NT2/D1 (cell line): ENCODE measurements at regions not wholly inside any gene's neighbourhood (a gene's known extent, or its start where the extent isn't known, plus 50 kb on each side); places are given as distances from the start of the nearest gene placed in this dataset.
"Not testable (repeated sequence)": the region's sequence is repeated elsewhere in the genome, so short reads cannot be mapped to it uniquely, and the experiment has no call there.

Experiments
- DNase-seq: peaks from one replicate; pipeline ENCODE4 v3.0.0-alpha.2; 2011; ENCODE audit warnings: low read depth, low spot score
- H3K27me3 ChIP-seq: 2 replicates; pipeline ENCODE4 v1.6.0; 2011; ENCODE audit warnings: mild to moderate bottlenecking; ENCODE audit not compliant: insufficient read length, insufficient read depth
- H3K36me3 ChIP-seq: 2 replicates; pipeline ENCODE4 v1.6.1; 2011; ENCODE audit warnings: mild to moderate bottlenecking, low read length, mixed read lengths; ENCODE audit not compliant: insufficient read depth, insufficient read length
- H3K4me1 ChIP-seq: 2 replicates; pipeline ENCODE4 v1.5.1; 2011; ENCODE audit not compliant: insufficient read depth, insufficient read length
- H3K4me3 ChIP-seq: 2 replicates; pipeline ENCODE4 v1.5.1; 2011; ENCODE audit warnings: low read depth; ENCODE audit not compliant: insufficient read length
- H3K9ac ChIP-seq: 2 replicates; pipeline ENCODE4 v1.6.0; 2011; ENCODE audit warnings: low read depth; ENCODE audit not compliant: insufficient read length
- H3K9me3 ChIP-seq: 2 replicates; pipeline ENCODE4 v1.5.1; 2011; ENCODE audit warnings: mild to moderate bottlenecking, low read length; ENCODE audit not compliant: insufficient read depth
- SUZ12 ChIP-seq: IDR thresholded peaks from 2 replicates; pipeline ENCODE4 v1.6.1; 2011; ENCODE audit not compliant: insufficient read length, insufficient read depth; ENCODE audit errors: extremely low read depth
- YY1 ChIP-seq: IDR thresholded peaks from 2 replicates; pipeline ENCODE4 v1.6.1; 2011; ENCODE audit not compliant: insufficient read length, insufficient read depth
- ZNF274 ChIP-seq: IDR thresholded peaks from 2 replicates; pipeline ENCODE4 v1.6.1; 2011; ENCODE audit warnings: mild to moderate bottlenecking, low read depth, low read length

DNA sequence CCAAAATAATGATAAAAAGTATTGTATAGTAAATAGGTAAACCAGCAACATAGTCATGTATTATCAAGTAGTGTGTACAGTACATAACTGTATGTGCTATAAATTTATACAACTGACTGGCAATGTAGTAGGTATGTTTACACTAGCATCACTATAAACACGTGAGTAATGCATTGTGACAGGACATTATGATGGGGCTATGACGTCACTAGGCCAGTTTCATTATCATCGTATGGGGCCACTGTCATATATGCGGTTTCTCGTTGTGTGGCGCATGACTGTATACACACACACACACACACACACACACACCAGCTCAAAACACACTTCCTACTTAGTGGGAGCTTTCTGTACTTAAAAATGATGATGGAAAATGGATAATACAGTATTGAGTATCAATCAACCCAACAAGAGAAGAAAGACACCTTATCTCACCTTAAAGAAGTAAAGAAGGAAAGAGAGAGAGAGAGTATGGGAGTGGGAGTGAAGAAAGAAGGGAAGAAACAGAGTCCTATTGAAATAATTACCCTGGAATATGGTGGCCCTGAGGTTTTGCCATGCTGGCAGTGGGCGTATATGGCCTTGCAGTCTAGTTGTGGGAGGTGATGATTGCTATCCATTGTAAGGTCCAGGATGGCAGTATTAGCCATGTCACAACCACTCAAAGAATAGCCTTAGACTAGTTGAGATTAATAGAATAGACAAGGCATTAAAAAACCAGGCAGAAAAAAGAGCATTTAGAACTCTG, 186.4 kb upstream of the ZNF521 start:
- Histone ChIP-seq H3K4me3 (no peak overlapping the region), H3K27me3 (no peaks in the 10 kb centered on the region), H3K36me3 (no peaks in the 10 kb centered on the region), H3K9ac (no peak overlapping the region), H3K9me3 (no peaks in the 10 kb centered on the region), H3K4me1 (no peaks in the 10 kb centered on the region)
- no peak for TF ChIP-seq SUZ12
- no peak for TF ChIP-seq YY1
- no peak for TF ChIP-seq ZNF274
- no peak for DNase-seq

DNA sequence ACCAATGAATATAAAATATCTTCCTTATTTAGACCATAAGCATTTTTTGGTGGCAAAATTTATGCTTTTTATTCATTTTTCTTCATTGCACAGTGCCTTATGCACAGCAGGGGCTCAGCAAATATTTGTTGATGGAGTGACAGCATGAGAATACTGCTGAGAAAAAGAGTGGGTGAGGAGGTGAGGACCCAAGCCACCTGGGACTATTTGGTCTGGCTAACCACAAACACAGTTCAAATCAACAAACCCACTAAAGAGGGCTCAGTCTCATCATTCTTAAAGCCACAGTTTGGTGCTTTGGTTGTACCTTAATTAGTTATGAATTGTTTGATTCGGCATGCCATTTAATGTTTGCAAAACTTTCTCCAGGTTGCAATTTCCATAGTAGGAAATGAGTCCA, 183.5 kb upstream of the ZNF521 start:
- no peak for DNase-seq
- H3K27me3 ChIP-seq = no peaks in the 10 kb centered on the region
- no peaks in the 10 kb centered on the region for H3K9me3 ChIP-seq
- H3K36me3 ChIP-seq = no peaks in the 10 kb centered on the region
- TF ChIP-seq SUZ12 (no peak), ZNF274 (no peak), YY1 (no peak)
- no peak overlapping the region for H3K9ac ChIP-seq
- H3K4me1 ChIP-seq = no peaks in the 10 kb centered on the region
- H3K4me3 ChIP-seq = no peak overlapping the region

DNA sequence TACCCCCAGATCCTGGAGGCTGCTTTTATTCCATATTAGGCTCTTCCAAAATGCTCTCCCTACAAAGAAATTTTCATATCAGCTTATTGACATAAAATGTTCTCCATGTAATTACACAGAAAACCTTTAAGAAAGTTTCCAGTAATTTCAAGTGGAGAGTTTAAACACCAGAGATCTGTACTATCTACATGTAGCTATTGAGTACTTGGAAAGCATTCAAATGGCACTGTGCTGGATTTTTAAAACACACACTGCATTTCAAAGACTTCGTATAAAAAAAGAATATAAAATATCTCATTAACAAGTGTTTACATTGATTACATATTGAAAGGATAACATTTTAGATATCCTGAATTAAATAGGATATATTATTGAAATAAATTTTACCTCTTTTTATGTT, 182.4 kb upstream of the ZNF521 start:
- no peaks in the 10 kb centered on the region for H3K36me3 ChIP-seq
- no peak overlapping the region for H3K4me3 ChIP-seq
- no peak overlapping the region for H3K9ac ChIP-seq
- no peaks in the 10 kb centered on the region for H3K4me1 ChIP-seq
- no peak for TF ChIP-seq ZNF274
- no peak for TF ChIP-seq YY1
- no peak for TF ChIP-seq SUZ12
- H3K27me3 ChIP-seq = no peaks in the 10 kb centered on the region
- no peaks in the 10 kb centered on the region for H3K9me3 ChIP-seq
- DNase-seq = no peak

DNA sequence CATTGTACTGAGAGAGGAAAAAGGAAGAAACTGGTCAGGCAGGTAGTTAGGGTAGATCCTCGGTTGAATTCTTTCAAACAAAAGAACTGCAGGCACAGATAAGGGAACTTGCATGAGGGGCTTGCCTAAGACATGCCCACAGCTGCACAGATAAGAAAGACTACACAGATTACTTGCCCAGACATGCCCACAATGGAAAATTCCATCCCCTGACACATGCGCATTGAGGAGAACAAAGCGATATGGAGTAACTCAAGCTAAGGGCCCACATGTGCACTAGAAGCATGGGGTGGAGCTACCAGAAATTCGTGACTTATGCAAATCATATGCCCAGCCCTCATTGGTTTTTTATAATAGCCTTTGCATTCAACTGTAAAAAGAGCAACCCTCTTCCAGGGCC, 181.3 kb upstream of the ZNF521 start:
- no peak for DNase-seq

DNA sequence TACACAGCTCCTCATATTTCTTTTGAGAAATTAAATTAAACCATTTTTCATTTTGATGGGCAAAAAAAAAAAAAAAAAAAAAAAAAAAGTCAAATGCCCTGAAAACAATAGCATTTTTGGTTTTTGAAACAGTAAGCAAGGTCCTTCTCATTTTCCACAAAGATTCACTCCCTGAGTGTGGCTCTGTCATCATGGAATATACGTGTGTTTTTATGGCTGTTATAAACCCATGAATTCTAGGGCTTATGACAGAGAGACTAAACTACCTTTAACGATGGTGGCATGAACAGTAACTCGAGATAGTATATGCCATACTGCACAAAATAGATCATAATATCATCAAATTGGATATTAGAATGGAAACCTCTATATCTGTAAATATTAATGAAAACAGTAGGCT, 179.2 kb upstream of the ZNF521 start:
- no peaks in the 10 kb centered on the region for H3K4me1 ChIP-seq
- DNase-seq = no peak
- H3K9me3 ChIP-seq = no peaks in the 10 kb centered on the region
- H3K4me3 ChIP-seq = no peak overlapping the region
- TF ChIP-seq YY1 = no peak
- no peak for TF ChIP-seq SUZ12
- no peak for TF ChIP-seq ZNF274
- H3K27me3 ChIP-seq = no peaks in the 10 kb centered on the region
- no peak overlapping the region for H3K9ac ChIP-seq
- no peaks in the 10 kb centered on the region for H3K36me3 ChIP-seq

More for the DNA sequence above, 181.3 kb upstream of the ZNF521 start:
- Histone ChIP-seq H3K4me3 (no peak overlapping the region), H3K27me3 (no peaks in the 10 kb centered on the region), H3K9ac (no peak overlapping the region), H3K4me1 (no peaks in the 10 kb centered on the region), H3K9me3 (no peaks in the 10 kb centered on the region), H3K36me3 (no peaks in the 10 kb centered on the region)
- TF ChIP-seq ZNF274 = no peak
- TF ChIP-seq YY1 = no peak
- TF ChIP-seq SUZ12 = no peak

DNA sequence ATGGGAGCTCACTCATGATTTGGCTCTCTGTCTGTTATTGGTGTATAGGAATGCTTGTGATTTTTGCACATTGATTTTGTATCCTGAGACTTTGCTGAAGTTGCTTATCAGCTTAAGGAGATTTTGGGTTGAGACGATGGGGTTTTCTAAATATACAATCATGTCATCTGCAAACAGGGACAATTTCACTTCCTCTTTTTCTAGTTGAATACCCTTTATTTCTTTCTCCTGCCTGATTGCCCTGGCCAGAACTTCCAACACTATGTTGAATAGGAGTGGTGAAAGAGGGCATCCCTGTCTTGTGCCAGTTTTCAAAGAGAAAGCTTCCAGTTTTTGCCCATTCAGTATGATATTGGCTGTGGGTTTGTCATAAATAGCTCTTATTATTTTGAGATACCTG, 173.8 kb upstream of the ZNF521 start:
- H3K36me3 ChIP-seq, DNase-seq, H3K9me3 ChIP-seq, H3K4me3 ChIP-seq, H3K4me1 ChIP-seq, H3K27me3 ChIP-seq, H3K9ac ChIP-seq: not testable (repeated sequence)

DNA sequence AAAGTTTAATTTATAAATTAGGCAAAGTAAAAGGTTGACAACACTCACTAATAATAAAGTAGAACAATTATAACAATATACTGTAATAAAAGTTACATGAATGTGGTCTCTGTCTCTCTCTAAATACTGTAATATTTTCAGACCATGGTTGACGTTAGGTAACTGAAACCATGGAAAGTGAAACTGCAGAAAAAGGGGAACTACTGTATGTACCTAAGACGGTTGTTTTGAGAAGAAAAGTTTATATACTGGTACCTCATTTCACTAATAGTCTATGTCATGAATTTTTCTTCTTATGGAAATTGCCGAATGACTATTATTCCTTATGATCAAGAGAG, 166.7 kb upstream of the ZNF521 start:
- H3K4me3 ChIP-seq = no peak overlapping the region

More for the DNA sequence above, 166.7 kb upstream of the ZNF521 start:
- Histone ChIP-seq H3K9ac (no peak overlapping the region), H3K9me3 (no peaks in the 10 kb centered on the region), H3K4me1 (no peaks in the 10 kb centered on the region), H3K36me3 (no peaks in the 10 kb centered on the region), H3K27me3 (no peaks in the 10 kb centered on the region)
- TF ChIP-seq YY1 (no peak), SUZ12 (no peak), ZNF274 (no peak)
- no peak for DNase-seq
